ENCODE measurements at regions not wholly inside any gene's neighbourhood (a gene's known extent, or its start where the extent isn't known, plus 50 kb on each side); places are given as distances from the start of the nearest gene placed in this dataset.
"Not testable (repeated sequence)": the region's sequence is repeated elsewhere in the genome, so short reads cannot be mapped to it uniquely, and the experiment has no call there.

GRCh38 chr4:170697045-170697444 is 607.3 kb upstream of the AADAT start:
- no peak for TF ChIP-seq ZFX (IDR thresholded peaks at IDR 0.05; ENCODE audit: borderline replicate concordance)
- TF ChIP-seq, protein P1, sequence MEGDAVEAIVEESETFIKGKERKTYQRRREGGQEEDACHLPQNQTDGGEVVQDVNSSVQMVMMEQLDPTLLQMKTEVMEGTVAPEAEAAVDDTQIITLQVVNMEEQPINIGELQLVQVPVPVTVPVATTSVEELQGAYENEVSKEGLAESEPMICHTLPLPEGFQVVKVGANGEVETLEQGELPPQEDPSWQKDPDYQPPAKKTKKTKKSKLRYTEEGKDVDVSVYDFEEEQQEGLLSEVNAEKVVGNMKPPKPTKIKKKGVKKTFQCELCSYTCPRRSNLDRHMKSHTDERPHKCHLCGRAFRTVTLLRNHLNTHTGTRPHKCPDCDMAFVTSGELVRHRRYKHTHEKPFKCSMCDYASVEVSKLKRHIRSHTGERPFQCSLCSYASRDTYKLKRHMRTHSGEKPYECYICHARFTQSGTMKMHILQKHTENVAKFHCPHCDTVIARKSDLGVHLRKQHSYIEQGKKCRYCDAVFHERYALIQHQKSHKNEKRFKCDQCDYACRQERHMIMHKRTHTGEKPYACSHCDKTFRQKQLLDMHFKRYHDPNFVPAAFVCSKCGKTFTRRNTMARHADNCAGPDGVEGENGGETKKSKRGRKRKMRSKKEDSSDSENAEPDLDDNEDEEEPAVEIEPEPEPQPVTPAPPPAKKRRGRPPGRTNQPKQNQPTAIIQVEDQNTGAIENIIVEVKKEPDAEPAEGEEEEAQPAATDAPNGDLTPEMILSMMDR (IDR thresholded peaks at IDR 0.05) = no peak
- no peak overlapping the region for H3K27ac ChIP-seq

DNA sequence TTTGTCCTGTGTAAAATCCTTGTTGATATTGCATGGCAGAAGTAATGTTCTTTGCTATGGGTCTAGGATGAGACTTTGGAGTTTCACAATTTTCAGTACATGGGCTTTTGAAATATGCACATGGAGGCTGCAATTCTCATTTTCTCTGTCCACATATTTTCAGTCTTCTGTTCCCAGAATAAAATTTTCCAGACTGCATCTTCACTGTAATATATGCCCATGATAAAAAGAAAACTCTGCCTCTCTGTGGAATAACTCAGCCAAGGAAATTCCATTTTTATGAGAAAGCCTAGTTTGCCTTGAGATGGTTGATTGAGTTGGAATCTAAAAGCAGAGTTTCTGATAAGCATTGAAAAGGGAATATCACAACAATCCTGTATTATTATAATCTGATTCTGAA is 601.4 kb upstream of the AADAT start:
- no peak overlapping the region for H3K27ac ChIP-seq
- no peak for TF ChIP-seq ZFX (IDR thresholded peaks at IDR 0.05; ENCODE audit: borderline replicate concordance)
- TF ChIP-seq, protein P1 (IDR thresholded peaks at IDR 0.05) = no peak

- TF ChIP-seq, protein P1 (IDR thresholded peaks at IDR 0.05) = no peak
- TF ChIP-seq ZFX (IDR thresholded peaks at IDR 0.05; ENCODE audit: borderline replicate concordance) = no peak
- no peak overlapping the region for H3K27ac ChIP-seq
These were observed 598.0 kb upstream of the AADAT start for GRCh38 chr4:170687751-170688150.

GRCh38 chr4:170685701-170686100 is 595.9 kb upstream of the AADAT start:
- H3K27ac ChIP-seq = not testable (repeated sequence)

- no peak overlapping the region for H3K27ac ChIP-seq
- no peak for TF ChIP-seq ZFX (IDR thresholded peaks at IDR 0.05; ENCODE audit: borderline replicate concordance)
- TF ChIP-seq, protein P1 (IDR thresholded peaks at IDR 0.05) = no peak
These were observed 593.0 kb upstream of the AADAT start for GRCh38 chr4:170682558-170683294.

- H3K27ac ChIP-seq = not testable (repeated sequence)
These were observed 592.3 kb upstream of the AADAT start for GRCh38 chr4:170682087-170682486.

- TF ChIP-seq, protein P1 (IDR thresholded peaks at IDR 0.05) = no peak
- no peak for TF ChIP-seq ZFX (IDR thresholded peaks at IDR 0.05; ENCODE audit: borderline replicate concordance)
- H3K27ac ChIP-seq = no peak overlapping the region
These were observed 586.0 kb upstream of the AADAT start for GRCh38 chr4:170675568-170676262.

DNA sequence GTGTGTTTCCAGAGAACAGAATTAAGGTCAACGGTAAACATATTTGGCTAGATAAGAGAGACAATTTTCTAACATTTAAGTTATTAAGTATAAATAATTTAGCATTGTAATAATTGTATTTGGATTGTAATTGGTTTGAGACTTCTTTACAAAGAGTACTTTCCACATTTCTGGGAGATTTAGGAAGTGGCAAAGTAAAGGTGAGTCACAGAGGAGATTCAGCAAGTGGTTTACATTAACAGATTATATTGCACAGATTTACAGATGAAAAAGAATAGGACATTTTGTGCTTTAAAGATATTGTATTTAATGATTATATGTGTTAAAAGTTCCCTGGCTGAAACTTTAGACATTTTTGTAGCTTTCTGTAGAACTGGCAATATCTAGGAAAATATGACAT is 584.4 kb upstream of the AADAT start:
- no peak overlapping the region for H3K27ac ChIP-seq
- TF ChIP-seq, protein P1 (IDR thresholded peaks at IDR 0.05) = no peak
- no peak for TF ChIP-seq ZFX (IDR thresholded peaks at IDR 0.05; ENCODE audit: borderline replicate concordance)
